HCEC 1CT (cell line): ENCODE measurements at regions not wholly inside any gene's neighbourhood (a gene's known extent, or its start where the extent isn't known, plus 50 kb on each side); places are given as distances from the start of the nearest gene placed in this dataset.

ENCODE experiments used
- DNase-seq: peaks from one replicate; pipeline ENCODE4 v3.0.0-alpha.2; 2017

GRCh38 chr3:64829331-64829730 is 141.5 kb upstream of the ADAMTS9 start:
- no peak for DNase-seq

DNA sequence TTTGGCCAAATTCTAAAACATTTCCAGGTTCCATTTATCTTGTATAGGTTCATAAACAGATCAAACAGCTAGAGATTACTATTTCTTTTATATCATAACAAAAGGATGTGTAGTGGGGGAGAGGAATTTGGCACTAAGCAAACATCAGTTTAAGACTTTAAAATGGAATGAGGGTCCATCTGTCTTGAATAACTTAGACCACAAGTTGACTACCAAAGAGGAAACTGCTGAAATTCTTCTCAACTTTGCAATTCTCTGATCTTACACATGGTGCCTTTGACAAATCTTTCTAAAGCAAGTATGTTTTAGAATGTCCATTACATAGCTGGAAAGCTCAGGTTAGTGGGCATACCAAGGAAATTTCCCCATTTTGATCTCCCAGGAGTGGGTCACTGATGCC is 140.5 kb upstream of the ADAMTS9 start:
- no peak for DNase-seq

DNA sequence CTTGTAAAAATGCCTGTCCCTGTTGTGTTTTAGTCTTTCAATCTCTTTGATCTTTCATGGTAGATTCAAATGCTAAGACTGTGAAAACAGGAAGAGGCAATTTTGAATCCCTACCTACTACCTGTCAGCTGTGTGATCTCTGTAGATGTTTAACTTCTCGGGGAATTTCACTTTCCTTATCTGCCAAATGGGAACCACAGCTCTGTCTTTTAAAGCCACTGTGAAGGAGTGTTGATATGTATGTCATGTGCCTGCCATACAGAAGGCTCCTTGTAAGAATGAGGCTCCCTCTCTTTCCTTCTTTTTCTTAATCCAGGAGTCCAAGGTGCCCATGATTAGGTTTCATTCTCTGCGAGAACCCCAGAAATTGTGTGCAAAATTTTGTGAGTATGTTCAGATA is 139.6 kb upstream of the ADAMTS9 start:
- no peak for DNase-seq

DNA sequence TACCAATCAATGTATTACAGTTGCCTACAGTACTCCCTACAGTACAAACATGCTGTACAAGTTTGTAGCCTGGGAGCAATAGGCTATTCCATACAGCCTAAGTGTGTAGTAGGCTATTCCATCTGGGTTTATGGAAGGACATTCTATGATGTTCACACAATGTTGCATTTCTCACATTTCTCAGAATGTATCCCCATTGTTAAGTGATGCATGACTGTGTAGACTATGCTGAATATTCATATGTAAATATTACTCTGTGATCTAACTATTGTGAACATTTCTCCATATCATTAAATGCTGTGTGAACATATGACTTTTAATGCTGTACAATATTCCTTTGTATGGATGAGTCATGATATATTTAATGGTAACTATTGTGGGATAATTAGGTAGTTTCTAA is 139.2 kb upstream of the ADAMTS9 start:
- DNase-seq, result no peak

DNA sequence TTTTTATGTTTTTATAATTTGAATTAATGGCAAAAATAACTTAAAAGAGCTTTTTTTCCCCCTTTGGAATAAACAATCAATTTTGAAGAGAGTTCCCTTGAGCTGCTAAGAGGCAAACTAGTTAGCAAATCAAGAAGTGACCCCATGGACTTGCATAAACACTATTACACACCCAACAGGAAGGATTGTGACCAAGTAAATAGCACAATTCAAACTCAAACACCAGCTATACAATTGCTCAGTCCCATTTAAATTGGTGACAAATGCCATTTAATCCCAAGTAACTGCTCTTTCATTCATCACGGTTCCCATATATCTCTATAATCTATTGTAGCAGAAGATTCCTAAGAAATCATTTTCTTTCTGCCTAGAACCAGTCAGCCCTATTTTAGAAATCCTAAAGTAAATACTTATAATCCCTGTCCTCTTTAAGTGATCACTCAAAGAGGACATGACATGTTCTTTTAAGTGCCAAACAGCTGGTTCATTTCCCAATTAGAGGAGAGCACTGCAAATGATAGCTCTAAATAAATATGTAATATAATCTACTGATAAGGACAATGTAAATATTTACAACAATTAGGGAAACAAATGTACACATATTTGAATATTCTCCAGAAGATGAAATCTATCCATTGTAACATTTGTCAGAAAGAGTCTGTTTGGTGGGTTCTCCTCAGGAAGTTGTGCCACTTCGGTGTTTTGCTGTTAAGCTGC is 137.8 kb upstream of the ADAMTS9 start:
- no peak for DNase-seq

GRCh38 chr3:64824394-64824909 is 136.7 kb upstream of the ADAMTS9 start:
- no peak for DNase-seq

GRCh38 chr3:64818196-64818595 is 130.4 kb upstream of the ADAMTS9 start:
- DNase-seq, result no peak

GRCh38 chr3:64816355-64816754 is 128.6 kb upstream of the ADAMTS9 start:
- DNase-seq, result no peak

DNA sequence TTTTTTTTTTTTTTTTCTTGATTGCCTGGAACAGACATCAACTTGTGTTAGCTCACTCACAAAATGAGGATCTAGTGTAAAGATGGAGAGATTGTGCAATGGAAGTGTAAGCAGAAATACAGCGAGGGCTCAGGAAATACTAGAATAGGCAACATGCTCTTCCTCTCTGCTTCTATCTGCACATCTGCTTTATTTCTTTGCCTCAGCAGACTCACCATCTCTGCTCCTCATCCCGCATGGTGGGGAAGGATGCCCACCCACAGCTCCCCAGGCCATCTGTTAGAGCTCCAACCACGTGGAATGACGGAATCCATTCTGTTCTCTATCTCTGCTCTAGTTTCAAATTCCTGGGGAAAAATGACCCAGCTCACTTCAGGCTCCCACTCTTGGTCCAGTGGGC is 128.0 kb upstream of the ADAMTS9 start:
- no peak for DNase-seq

- no peak for DNase-seq
Observed at GRCh38 chr3:64815195-64815631, 127.4 kb upstream of the ADAMTS9 start.

DNA sequence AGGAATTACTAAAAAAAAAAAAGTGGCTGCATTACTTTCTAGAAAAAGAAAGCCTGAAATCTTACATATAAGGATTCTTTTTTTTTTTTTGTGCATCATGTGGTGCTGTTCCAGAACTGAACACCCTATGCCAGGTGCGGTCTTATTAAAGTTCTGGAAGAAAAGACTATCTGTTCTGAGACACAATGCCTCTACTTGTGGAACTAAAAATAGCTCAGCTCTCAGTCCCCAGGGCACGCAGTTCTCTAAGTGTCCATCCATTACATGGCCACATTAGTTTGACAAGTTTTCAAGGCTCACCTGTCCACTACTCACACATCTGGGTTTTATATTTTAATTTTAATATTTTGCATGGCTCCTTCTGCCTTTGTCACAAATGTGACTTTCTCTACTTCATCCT is 126.6 kb upstream of the ADAMTS9 start:
- no peak for DNase-seq

DNA sequence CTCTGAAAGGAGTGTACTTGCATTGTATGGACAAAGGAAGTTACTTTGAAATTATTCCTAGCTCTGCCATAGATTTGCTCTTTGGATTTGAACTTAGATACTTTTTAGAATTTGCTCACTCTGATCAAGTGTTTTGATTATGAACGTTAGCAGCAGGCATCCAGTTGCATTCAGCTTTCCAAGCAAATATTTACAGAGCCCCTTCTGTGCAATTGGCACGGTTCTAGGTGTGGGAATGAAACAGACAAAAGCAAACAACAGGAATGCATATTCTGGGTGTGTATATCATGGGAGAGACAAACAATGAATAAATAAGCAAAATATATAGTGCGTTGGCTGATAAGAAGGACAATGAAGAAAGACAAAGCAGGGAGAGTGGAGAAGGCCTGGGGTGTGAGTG is 125.5 kb upstream of the ADAMTS9 start:
- DNase-seq, result no peak

- DNase-seq, result no peak
Observed at GRCh38 chr3:64809086-64809485, 121.3 kb upstream of the ADAMTS9 start.

DNA sequence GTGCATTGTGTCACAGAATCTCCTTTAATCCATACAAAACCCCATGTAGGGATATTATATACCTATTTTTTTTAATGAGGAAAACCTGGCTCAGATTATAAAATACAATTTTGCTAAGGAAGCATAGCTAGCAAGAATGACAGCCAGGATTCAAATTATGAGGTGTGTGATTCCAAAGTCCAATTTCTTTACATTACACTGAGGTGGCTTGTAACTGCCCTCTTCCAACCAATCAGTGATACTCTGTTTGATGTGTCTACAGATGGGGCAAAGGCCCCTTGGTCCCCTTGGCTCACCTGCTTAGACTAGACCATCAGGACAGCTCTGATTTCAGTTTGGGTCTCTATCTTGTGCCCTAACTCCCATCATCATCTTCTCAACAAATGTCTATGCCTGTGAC is 120.3 kb upstream of the ADAMTS9 start:
- no peak for DNase-seq

- DNase-seq, result no peak
Observed at GRCh38 chr3:64806668-64807605, 119.1 kb upstream of the ADAMTS9 start.

GRCh38 chr3:64805978-64806377 is 118.2 kb upstream of the ADAMTS9 start:
- DNase-seq, result no peak

DNA sequence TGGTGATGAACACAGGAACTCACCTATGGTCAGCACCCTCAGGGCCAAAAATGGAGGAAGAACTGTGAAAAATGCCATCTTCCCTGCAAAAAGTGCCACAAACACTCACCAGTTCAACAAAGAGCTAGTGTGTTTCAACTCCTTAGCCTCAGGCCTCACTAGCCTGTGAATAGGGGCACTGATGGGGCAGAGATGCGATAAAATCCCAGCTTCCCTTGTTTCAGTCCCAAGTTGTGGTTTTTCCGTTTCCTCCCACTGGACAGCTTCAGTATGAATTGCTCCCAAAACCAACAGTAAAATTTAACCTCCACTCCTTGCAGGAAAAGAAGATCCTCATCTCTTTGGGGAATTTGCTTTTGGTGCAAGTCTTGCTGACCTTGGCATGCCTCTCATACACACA is 117.4 kb upstream of the ADAMTS9 start:
- no peak for DNase-seq

DNA sequence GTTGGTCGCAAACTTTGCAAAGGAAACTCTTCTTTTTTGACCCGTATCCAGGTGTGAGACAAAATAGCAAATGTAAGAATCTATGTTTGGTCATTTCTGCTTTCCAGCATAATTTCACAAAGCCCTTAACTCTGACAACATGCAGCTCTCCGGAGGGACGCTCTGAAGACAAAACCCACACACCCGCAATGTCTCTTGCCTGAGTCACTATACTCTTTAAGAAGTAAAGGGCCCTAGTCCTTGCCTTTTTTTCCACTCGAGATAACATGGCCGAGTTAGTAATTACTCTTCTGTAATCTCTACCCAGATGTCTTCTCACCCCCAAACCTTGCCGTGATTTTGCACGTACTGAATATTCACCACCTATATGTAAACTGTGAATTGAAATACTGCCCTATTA is 115.7 kb upstream of the ADAMTS9 start:
- no peak for DNase-seq

- no peak for DNase-seq
Observed at GRCh38 chr3:64802460-64802859, 114.7 kb upstream of the ADAMTS9 start.

DNA sequence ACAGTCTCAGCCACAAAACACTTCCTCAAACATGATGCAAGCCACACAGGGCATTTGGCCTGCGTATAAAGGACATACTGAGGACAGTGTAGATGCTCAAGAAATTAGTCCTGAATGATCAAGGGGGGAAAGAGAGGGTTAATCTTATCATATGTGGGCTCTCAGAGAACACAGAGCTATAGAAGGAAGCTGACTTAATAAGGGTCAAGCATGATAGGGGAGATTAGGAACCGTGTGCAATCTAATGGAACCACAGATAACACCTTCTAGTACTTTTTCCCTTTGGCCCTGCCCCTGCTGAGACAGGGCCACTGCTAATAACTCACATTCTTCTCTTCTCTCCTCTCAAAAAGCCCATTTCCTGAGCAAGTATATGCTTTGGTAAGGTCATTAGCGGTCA is 114.1 kb upstream of the ADAMTS9 start:
- DNase-seq, result no peak

DNA sequence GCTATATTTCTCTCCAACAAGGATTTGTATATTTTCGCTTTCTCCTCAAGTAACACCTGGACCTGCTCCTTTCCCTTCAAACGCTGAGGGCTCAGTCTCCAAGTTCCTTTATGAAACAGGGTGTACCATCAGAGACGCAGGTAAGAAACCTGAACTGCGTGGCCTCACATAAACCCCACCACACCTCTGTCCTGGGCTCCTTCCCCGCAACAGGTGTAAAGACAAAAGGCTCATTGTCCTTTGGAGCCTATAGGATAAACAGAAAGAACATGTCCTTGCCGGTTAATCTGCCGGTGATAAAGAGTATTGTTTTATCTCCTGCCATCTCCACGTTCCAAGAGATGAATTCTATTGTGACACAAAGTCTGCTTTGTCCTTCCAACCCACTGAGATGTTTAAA is 111.8 kb upstream of the ADAMTS9 start:
- DNase-seq, result no peak

DNA sequence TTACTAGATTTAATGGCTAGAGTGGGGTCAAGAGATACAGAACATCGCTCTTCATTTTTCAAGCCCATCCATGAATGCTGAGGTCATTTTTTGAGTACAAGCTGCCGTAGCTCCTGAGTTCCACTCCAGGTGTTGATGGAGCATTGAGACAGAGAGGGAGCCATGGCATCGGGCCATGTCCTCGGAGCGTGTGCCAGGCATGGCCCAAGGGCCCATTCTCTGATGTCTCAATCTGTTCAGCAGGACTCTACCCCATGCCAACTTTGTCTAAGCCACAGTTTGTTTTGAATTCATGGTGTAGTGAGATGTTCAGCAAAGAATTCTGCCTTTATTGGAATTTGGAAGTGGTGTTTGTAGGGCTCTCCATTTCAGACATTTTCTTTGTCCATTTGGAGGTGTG is 110.5 kb upstream of the ADAMTS9 start:
- no peak for DNase-seq

- no peak for DNase-seq
Observed at GRCh38 chr3:64796607-64797399, 109.0 kb upstream of the ADAMTS9 start.
